IPS-18c (cell line): ENCODE measurements at regions not wholly inside any gene's neighbourhood (a gene's known extent, or its start where the extent isn't known, plus 50 kb on each side); places are given as distances from the start of the nearest gene placed in this dataset.

Source experiments
- H3K4me3 ChIP-seq: 2 replicates; pipeline ENCODE4 v1.7.0; 2013; ENCODE audit warnings: low read depth, mild to moderate bottlenecking, low read length, moderate library complexity; ENCODE audit not compliant: insufficient read depth
- H3K9me3 ChIP-seq: one replicate; pipeline ENCODE4 v1.6.1; 2013; ENCODE audit warnings: mild to moderate bottlenecking, low read length, moderate library complexity; ENCODE audit not compliant: control insufficient read depth, insufficient read depth

DNA sequence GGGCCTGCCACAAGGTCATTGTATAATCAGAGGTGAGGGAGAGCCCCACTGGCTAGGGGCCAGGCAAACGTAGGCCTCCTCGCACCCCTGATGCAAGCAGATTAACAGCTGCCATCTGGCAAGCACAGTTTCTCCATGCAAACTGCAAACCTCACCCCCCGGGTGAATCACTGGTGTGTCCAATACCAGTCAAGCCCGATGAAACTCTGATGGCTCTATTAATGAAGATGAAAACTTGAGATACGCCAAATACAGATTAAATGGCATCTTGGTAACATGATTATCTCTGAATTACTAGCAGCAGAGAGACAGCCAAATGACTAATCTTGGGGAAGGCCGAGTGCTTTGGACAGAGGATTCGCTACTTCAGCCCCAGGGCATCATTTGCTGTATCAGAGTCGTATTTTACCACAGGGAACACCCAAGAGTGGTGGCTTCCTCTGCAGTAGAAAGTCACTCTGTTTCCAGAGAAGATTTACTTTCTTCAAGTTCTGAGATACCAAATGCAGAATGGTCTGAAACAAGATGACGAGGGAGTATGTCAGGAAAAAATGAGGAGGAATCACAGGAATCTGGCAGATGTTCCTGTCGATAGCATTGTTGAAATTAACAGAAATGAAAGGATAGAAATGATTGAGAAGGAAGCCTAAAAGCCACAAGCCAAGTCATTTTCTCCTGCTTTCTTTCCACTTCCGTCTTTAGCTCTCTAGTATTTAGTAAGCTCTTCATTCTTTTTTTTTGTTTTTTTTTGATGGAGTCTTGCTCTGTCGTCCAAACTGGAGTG is 96.2 kb upstream of the NR2F2 start:
- no peaks in the 10 kb centered on the region for H3K9me3 ChIP-seq
- no peak overlapping the region for H3K4me3 ChIP-seq

DNA sequence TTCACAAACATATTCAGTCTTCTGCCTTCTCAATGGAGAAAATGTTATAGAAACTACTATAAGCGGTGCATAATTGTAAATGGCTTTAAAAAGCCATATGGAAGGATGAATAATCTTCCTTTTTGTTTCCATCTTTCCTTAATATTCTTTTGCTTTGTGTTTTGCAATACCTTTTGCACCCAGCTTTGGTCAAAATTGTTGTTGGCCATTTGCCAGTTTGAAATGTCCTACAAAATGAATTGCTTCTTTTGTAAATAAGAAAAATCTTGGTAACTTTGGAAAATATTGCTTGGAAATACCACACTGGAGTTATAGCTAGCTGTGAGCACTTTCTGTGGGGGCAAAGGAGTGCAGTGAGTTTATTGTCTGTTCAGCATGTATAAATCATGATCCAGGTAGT is 93.5 kb upstream of the NR2F2 start:
- H3K9me3 ChIP-seq: no peaks in the 10 kb centered on the region

DNA sequence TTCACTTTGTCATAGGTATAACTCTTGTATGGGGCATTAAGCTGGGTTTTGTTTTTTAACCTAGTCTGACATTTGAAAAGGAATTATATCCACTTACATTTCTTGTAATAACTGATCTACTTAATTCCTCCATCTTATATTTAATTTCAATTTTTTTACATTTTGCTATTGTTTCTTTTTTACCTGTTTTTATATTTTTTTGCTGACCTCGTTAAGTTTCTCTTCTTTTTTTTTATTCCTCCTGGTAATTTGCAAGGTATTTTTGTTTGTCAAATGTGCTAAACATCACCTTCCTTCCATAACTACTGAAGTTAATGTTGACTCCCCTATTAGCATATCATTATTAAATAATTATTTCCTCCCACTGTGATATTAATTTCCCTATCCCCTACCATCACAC is 87.7 kb upstream of the NR2F2 start:
- Histone ChIP-seq H3K4me3 (no peak overlapping the region), H3K9me3 (no peaks in the 10 kb centered on the region)

More for the DNA sequence above, 93.5 kb upstream of the NR2F2 start:
- no peak overlapping the region for H3K4me3 ChIP-seq

DNA sequence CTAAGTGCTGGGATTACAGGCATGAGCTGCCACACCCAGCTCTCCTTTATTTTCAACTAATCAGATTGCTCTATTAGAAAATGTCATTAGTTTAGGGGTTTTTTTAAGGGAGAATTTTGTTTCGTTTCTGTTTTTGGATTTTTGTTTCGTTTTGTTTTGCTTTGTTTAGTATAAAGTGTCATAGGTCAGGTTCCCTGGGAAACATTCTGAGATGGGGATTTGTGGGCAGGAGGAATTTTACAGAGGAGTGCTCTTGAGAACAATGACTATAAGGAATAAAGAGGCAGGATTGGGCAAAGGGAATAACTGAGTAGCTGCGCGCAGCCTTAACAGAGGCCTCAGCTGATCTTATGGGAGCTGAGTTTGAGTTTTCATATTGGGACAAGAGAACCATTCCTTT is 86.8 kb upstream of the NR2F2 start:
- no peak overlapping the region for H3K4me3 ChIP-seq
- H3K9me3 ChIP-seq: no peaks in the 10 kb centered on the region

GRCh38 chr15:96245252-96245651 is 85.2 kb upstream of the NR2F2 start:
- no peaks in the 10 kb centered on the region for H3K9me3 ChIP-seq
- no peak overlapping the region for H3K4me3 ChIP-seq

DNA sequence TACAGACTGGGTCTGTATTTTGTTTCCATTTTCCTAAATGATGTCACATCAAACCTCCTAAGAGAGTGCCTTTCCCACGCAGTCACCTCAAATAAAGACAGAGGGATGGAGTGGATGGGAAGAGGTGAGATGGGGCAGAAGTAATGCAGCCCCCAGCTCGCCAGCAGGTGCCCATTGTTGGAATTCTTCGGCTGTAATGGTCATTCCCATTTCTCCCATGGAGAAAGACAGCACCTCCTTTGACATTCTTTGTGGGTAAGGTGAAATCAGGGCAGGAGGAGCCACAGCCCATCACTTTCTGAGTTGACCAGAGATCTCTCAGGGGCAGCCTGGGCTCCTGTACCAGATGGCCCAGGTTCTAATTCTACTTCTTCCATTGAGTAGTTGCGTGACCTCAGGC is 84.4 kb upstream of the NR2F2 start:
- Histone ChIP-seq H3K4me3 (no peak overlapping the region), H3K9me3 (no peaks in the 10 kb centered on the region)

- no peak overlapping the region for H3K4me3 ChIP-seq
- no peaks in the 10 kb centered on the region for H3K9me3 ChIP-seq
Observed at GRCh38 chr15:96247621-96248305, 82.7 kb upstream of the NR2F2 start.

DNA sequence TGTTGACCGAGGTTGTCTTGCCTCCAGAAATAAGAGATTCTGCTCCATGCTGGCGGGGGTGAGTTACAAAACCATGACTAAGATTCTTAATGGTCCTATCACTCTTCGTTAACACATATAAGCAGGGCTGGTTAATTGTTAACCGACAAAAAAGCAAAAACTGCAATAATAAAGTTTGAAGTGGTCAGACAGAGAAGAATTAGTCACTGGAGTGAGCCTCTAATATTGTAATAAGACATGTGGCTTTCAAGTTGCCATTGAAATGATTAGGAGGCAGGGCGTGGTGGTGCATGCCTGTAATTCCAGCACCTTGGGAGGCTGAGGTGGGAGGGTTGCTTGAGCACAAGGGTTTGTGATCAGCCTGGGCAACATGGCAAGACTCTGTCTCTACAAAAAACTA is 78.4 kb upstream of the NR2F2 start:
- H3K4me3 ChIP-seq: no peak overlapping the region
- H3K9me3 ChIP-seq: no peaks in the 10 kb centered on the region

- Histone ChIP-seq H3K9me3 (no peaks in the 10 kb centered on the region), H3K4me3 (no peak overlapping the region)
Observed at GRCh38 chr15:96253006-96253747, 77.3 kb upstream of the NR2F2 start.

- Histone ChIP-seq H3K9me3 (no peaks in the 10 kb centered on the region), H3K4me3 (no peak overlapping the region)
Observed at GRCh38 chr15:96254173-96254572, 76.3 kb upstream of the NR2F2 start.

- Histone ChIP-seq H3K4me3 (no peak overlapping the region), H3K9me3 (no peaks in the 10 kb centered on the region)
Observed at GRCh38 chr15:96255599-96255998, 74.9 kb upstream of the NR2F2 start.

GRCh38 chr15:96261575-96262034 is 68.9 kb upstream of the NR2F2 start:
- Histone ChIP-seq H3K9me3 (no peaks in the 10 kb centered on the region), H3K4me3 (no peak overlapping the region)

GRCh38 chr15:96262097-96262496 is 68.4 kb upstream of the NR2F2 start:
- Histone ChIP-seq H3K4me3 (no peak overlapping the region), H3K9me3 (no peaks in the 10 kb centered on the region)

- no peak overlapping the region for H3K4me3 ChIP-seq
- no peaks in the 10 kb centered on the region for H3K9me3 ChIP-seq
Observed at GRCh38 chr15:96262549-96263489, 67.7 kb upstream of the NR2F2 start.

- H3K9me3 ChIP-seq: no peaks in the 10 kb centered on the region
- H3K4me3 ChIP-seq: no peak overlapping the region
Observed at GRCh38 chr15:96264351-96264798, 66.1 kb upstream of the NR2F2 start.

GRCh38 chr15:96264801-96265515 is 65.5 kb upstream of the NR2F2 start:
- Histone ChIP-seq H3K9me3 (no peaks in the 10 kb centered on the region), H3K4me3 (no peak overlapping the region)
